Stimulated activated CD4-positive, alpha-beta T cell treated with anti-CD3 and anti-CD28 coated beads, Interleukin-4, amount 100 ng/mL, for 4 hours (primary cell): ENCODE measurements at regions not wholly inside any gene's neighbourhood (a gene's known extent, or its start where the extent isn't known, plus 50 kb on each side); places are given as distances from the start of the nearest gene placed in this dataset.
"Not testable (repeated sequence)": the region's sequence is repeated elsewhere in the genome, so short reads cannot be mapped to it uniquely, and the experiment has no call there.

Experiments used
- DNase-seq, 2 experiments: peaks; one replicate each; pipeline ENCODE4 v3.0.0-alpha.2; 2020

GRCh38 chr2:113337809-113338208 lies 59.1 kb upstream of the PAX8 start:
- no peak for DNase-seq

- DNase-seq, result not testable (repeated sequence)
These were observed 57.3 kb upstream of the PAX8 start for GRCh38 chr2:113336040-113336439.

GRCh38 chr2:113334147-113334546 lies 55.4 kb upstream of the PAX8 start:
- DNase-seq, result no peak

GRCh38 chr2:113333735-113334134 lies 55.0 kb upstream of the PAX8 start:
- DNase-seq, result not testable (repeated sequence)

GRCh38 chr2:113330060-113330767 lies 51.5 kb upstream of the PAX8 start:
- DNase-seq, result not testable (repeated sequence)

- DNase-seq, result not testable (repeated sequence)
These were observed 50.3 kb upstream of the PAX8 start for GRCh38 chr2:113328973-113329372.

GRCh38 chr2:113328572-113328971 lies 49.9 kb upstream of the PAX8 start:
- DNase-seq, result not testable (repeated sequence)
